HCT116 (cell line): ENCODE measurements at regions not wholly inside any gene's neighbourhood (a gene's known extent, or its start where the extent isn't known, plus 50 kb on each side); places are given as distances from the start of the nearest gene placed in this dataset.

Source experiments
- ATAC-seq: fragments of 200-7000 bp; cut with Tn5 transposase; 2 replicates; pipeline ENCODE4 v1.9.1; 2020; ENCODE audit warnings: mild to moderate bottlenecking, moderate library complexity
- BruUV-seq: library from RNA; stranded (reverse); fragments of 400-500 nt; replicated peaks from 2 replicates; lab custom pipeline; 2021; lab: Mats Ljungman, UMichigan
- CTCF ChIA-PET: fragments of 300-600 bp; sonication (Branson Sonifier 250); formaldehyde crosslinking; loops from one replicate; lab custom pipeline; 2021; ENCODE audit warnings: antibody characterized with exemption; lab: Charles Lee
- POLR2A ChIA-PET: fragments of 300-600, 350-600 bp; sonication (Branson Sonifier 250); formaldehyde crosslinking; loops from one replicate; lab custom pipeline; 2021; ENCODE audit warnings: antibody characterized with exemption; lab: Charles Lee
- RAD21 ChIA-PET, 2 experiments: fragments of 300-600 bp; sonication (Branson Sonifier 250); formaldehyde crosslinking; loops; one replicate each; lab custom pipeline; 2023; ENCODE audit warnings: low total read pairs in 2 of 2; ENCODE audit not compliant: uncharacterized antibody in 2 of 2, unreplicated experiment in 2 of 2, low non-redundant PET in 1 of 2; lab: Charles Lee
- DNase-seq: peaks from one replicate; pipeline ENCODE4 v3.0.0-alpha.2; 2010; ENCODE audit warnings: low read depth, low spot score
- H2AFZ ChIP-seq: fragments of 200-600 bp; shearing (Covaris generic), sonication (generic); 2 replicates; pipeline ENCODE4 v1.6.1; 2017; ENCODE audit warnings: low read depth, mixed run types, mixed read lengths, antibody characterized with exemption, low read length; ENCODE audit not compliant: poor library complexity, severe bottlenecking
- H3K27ac ChIP-seq: 2 replicates; pipeline ENCODE4 v1.5.1; 2012; ENCODE audit warnings: low read depth, low read length
- H3K27me3 ChIP-seq: fragments of 200-600 bp; sonication (generic); 2 replicates; pipeline ENCODE4 v1.6.1; 2016; ENCODE audit warnings: mixed run types, low read length, mixed read lengths; ENCODE audit not compliant: insufficient read depth
- H3K36me3 ChIP-seq, 2 experiments: fragments of 200-500 bp in 1 of 2; fragments of 200-600 bp in 1 of 2; sonication (Bioruptor generic) in 1 of 2; sonication (generic) in 1 of 2; 2 replicates each; pipeline versions ENCODE4 v1.5.1 to v1.6.1; 2014 to 2016; ENCODE audit warnings: low read length in 2 of 2, inconsistent platforms in 1 of 2, mixed read lengths in 1 of 2, mixed run types in 1 of 2; ENCODE audit not compliant: insufficient read depth in 2 of 2, control insufficient read depth in 1 of 2
- H3K4me1 ChIP-seq, 2 experiments: fragments of 200-600 bp in 1 of 2; sonication (generic) in 1 of 2; 2 replicates each; pipeline versions ENCODE4 v1.5.1 to v1.6.1; 2012 to 2017; ENCODE audit warnings: low read length in 2 of 2, inconsistent platforms in 1 of 2, mild to moderate bottlenecking in 1 of 2, mixed read lengths in 1 of 2, mixed run types in 1 of 2, moderate library complexity in 1 of 2; ENCODE audit not compliant: insufficient read depth in 2 of 2, control insufficient read depth in 1 of 2
- H3K4me2 ChIP-seq: fragments of 200-600 bp; sonication (generic); 2 replicates; pipeline ENCODE4 v1.6.1; 2017; ENCODE audit warnings: mixed run types, low read length, mixed read lengths
- H3K4me3 ChIP-seq, 2 experiments: fragments of 200-600 bp in 1 of 2; sonication (generic) in 1 of 2; replicated peaks in 1 of 2; 2 replicates each; pipeline ENCODE4 v1.5.1; 2011 to 2016; ENCODE audit warnings: low read length in 2 of 2, control low read depth in 1 of 2, low read depth in 1 of 2, mild to moderate bottlenecking in 1 of 2, mixed read lengths in 1 of 2, mixed run types in 1 of 2
- H3K79me2 ChIP-seq: fragments of 200-600 bp; sonication (generic); 2 replicates; pipeline ENCODE4 v1.6.1; 2017; ENCODE audit warnings: mild to moderate bottlenecking, mixed run types, low read length, moderate library complexity, mixed read lengths; ENCODE audit not compliant: insufficient read depth
- H3K9ac ChIP-seq: fragments of 200-600 bp; sonication (generic); 2 replicates; pipeline ENCODE4 v1.6.1; 2016; ENCODE audit warnings: low read length, mixed read lengths
- H3K9me2 ChIP-seq: fragments of 200-600 bp; sonication (generic), shearing (Covaris generic); 2 replicates; pipeline ENCODE4 v1.6.1; 2017; ENCODE audit warnings: mixed run types, mild to moderate bottlenecking, moderate library complexity; ENCODE audit not compliant: insufficient read depth
- H3K9me3 ChIP-seq, 2 experiments: fragments of 200-500 bp in 1 of 2; fragments of 200-600 bp in 1 of 2; sonication (Bioruptor generic) in 1 of 2; sonication (generic) in 1 of 2; 2 replicates each; pipeline ENCODE4 v1.6.1; 2014 to 2017; ENCODE audit warnings: low read length in 2 of 2, mixed read lengths in 2 of 2, inconsistent platforms in 1 of 2, low read depth in 1 of 2, mild to moderate bottlenecking in 1 of 2, mixed run types in 1 of 2, moderate library complexity in 1 of 2; ENCODE audit not compliant: control insufficient read depth in 1 of 2, insufficient read depth in 1 of 2
- H4K20me1 ChIP-seq: fragments of 200-600 bp; sonication (generic), shearing (Covaris generic); 2 replicates; pipeline ENCODE4 v1.6.1; 2017; ENCODE audit warnings: mixed run types, mild to moderate bottlenecking, moderate library complexity; ENCODE audit not compliant: insufficient read depth
- CBX3 ChIP-seq: IDR thresholded peaks from 2 replicates; pipeline ENCODE4 v1.6.1; 2012; ENCODE audit warnings: low read depth
- CEBPB ChIP-seq: IDR thresholded peaks from 2 replicates; pipeline ENCODE4 v1.6.1; 2012; ENCODE audit warnings: low read depth
- EGR1 ChIP-seq: IDR thresholded peaks from 2 replicates; pipeline ENCODE4 v1.6.1; 2012; ENCODE audit warnings: low read depth
- EZH2phosphoT487 ChIP-seq: fragments of 200-600 bp; IDR thresholded peaks from 2 replicates; pipeline ENCODE4 v1.6.1; 2018; ENCODE audit warnings: antibody characterized with exemption, borderline replicate concordance
- FOSL1 ChIP-seq: IDR thresholded peaks from 2 replicates; pipeline ENCODE4 v1.6.1; 2012; ENCODE audit warnings: low read depth
- RAD21 ChIP-seq: IDR thresholded peaks from 2 replicates; pipeline ENCODE4 v1.6.1; 2012; ENCODE audit warnings: low read depth, mild to moderate bottlenecking
- SIN3A ChIP-seq: IDR thresholded peaks from 2 replicates; pipeline ENCODE4 v1.6.1; 2012; ENCODE audit warnings: low read depth
- SP1 ChIP-seq: IDR thresholded peaks from 2 replicates; pipeline ENCODE4 v1.6.1; 2012; ENCODE audit warnings: low read depth
- SRF ChIP-seq: IDR thresholded peaks from 2 replicates; pipeline ENCODE4 v1.6.1; 2012; ENCODE audit warnings: low read depth
- TCF7L2 ChIP-seq: IDR thresholded peaks from 2 replicates; pipeline ENCODE4 v1.7.0; 2011; ENCODE audit warnings: borderline replicate concordance, inconsistent platforms; ENCODE audit not compliant: insufficient read depth, insufficient read length; ENCODE audit errors: extremely low read depth
- ZBTB33 ChIP-seq: IDR thresholded peaks from 2 replicates; pipeline ENCODE4 v1.6.1; 2011; ENCODE audit warnings: mild to moderate bottlenecking, low read length, moderate library complexity; ENCODE audit not compliant: insufficient replicate concordance; ENCODE audit errors: extremely low read depth
- ZFX ChIP-seq: fragments of 450-650 bp; IDR thresholded peaks from 2 replicates; pipeline ENCODE4 v1.6.1; 2017
- ZNF274 ChIP-seq: fragments of 200-500 bp; sonication (Bioruptor generic); IDR thresholded peaks from 2 replicates; pipeline ENCODE4 v1.6.1; 2014; ENCODE audit warnings: mild to moderate bottlenecking, low read depth, low read length, inconsistent platforms
- intact Hi-C: fragments of 100-400 bp; cut with micrococcal nuclease; formaldehyde crosslinking; loops from 2 replicates; pipeline ENCODE4 v1.10.0; 2022
- TF ChIP-seq, protein P1 (sequence below): IDR thresholded peaks from 2 replicates; pipeline ENCODE4 v1.6.1; 2012
- TF ChIP-seq, protein P2 (sequence below): IDR thresholded peaks from 2 replicates; pipeline ENCODE4 v1.6.1; 2012
- TF ChIP-seq, protein P3 (sequence below): IDR thresholded peaks from 2 replicates; pipeline ENCODE4 v1.6.1; 2012; ENCODE audit warnings: low read depth

- TF ChIP-seq ZBTB33 (no peak), EZH2phosphoT487 (no peak), CEBPB (no peak), SP1 (no peak), EGR1 (no peak)
Observed at GRCh38 chr1:170402476-170403311, 129.3 kb upstream of the GORAB start (continued).

DNA sequence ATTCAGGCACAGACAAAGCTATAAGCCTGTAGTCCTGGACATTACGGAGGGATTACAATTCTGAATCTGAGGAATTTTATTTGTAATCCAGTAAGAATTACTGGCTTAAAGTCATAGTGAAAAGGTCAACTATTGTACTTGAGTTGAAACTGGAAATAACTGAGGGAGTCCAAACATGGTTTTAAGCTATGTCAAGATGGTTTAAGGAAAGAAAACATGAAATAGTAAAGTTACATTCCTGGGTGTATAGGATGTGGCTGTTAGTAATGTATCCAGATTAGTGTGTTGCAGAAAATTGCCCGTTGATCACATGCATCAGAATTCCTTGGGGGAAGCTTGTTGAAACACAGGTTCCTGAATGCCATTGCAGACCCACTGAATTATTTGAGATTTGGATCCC lies 124.8 kb upstream of the GORAB start:
- ATAC-seq (no peak), DNase-seq (no peak)
- H3K4me2 ChIP-seq: no peak overlapping the region
- no peak overlapping the region for H3K27ac ChIP-seq
- H3K9me3 ChIP-seq: no peaks in the 10 kb centered on the region
- no peaks in the 10 kb centered on the region for H3K36me3 ChIP-seq
- no peaks in the 10 kb centered on the region for H3K27me3 ChIP-seq
- BruUV-seq: no TSS peak
- H2AFZ ChIP-seq: no peak overlapping the region
- no peak overlapping the region for H3K9ac ChIP-seq
- no peaks in the 10 kb centered on the region for H4K20me1 ChIP-seq
- no peaks in the 10 kb centered on the region for H3K4me1 ChIP-seq
- ChIA-PET POLR2A (no interaction called here), CTCF (no interaction called here), RAD21 (no interaction called here)
- no peak overlapping the region for H3K4me3 ChIP-seq
- intact Hi-C loops: no loop called here
- H3K9me2 ChIP-seq: no peaks in the 10 kb centered on the region
- H3K79me2 ChIP-seq: no peaks in the 10 kb centered on the region
- TF ChIP-seq, protein P1, sequence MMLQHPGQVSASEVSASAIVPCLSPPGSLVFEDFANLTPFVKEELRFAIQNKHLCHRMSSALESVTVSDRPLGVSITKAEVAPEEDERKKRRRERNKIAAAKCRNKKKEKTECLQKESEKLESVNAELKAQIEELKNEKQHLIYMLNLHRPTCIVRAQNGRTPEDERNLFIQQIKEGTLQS: no peak
- TF ChIP-seq SIN3A (no peak), CBX3 (no peak), FOSL1 (no peak), ZFX (no peak), SRF (no peak), CEBPB (no peak), ZBTB33 (no peak), ZNF274 (no peak), TCF7L2 (no peak), RAD21 (no peak)
- TF ChIP-seq, protein P2, sequence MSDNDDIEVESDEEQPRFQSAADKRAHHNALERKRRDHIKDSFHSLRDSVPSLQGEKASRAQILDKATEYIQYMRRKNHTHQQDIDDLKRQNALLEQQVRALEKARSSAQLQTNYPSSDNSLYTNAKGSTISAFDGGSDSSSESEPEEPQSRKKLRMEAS: no peak
- TF ChIP-seq, protein P3, sequence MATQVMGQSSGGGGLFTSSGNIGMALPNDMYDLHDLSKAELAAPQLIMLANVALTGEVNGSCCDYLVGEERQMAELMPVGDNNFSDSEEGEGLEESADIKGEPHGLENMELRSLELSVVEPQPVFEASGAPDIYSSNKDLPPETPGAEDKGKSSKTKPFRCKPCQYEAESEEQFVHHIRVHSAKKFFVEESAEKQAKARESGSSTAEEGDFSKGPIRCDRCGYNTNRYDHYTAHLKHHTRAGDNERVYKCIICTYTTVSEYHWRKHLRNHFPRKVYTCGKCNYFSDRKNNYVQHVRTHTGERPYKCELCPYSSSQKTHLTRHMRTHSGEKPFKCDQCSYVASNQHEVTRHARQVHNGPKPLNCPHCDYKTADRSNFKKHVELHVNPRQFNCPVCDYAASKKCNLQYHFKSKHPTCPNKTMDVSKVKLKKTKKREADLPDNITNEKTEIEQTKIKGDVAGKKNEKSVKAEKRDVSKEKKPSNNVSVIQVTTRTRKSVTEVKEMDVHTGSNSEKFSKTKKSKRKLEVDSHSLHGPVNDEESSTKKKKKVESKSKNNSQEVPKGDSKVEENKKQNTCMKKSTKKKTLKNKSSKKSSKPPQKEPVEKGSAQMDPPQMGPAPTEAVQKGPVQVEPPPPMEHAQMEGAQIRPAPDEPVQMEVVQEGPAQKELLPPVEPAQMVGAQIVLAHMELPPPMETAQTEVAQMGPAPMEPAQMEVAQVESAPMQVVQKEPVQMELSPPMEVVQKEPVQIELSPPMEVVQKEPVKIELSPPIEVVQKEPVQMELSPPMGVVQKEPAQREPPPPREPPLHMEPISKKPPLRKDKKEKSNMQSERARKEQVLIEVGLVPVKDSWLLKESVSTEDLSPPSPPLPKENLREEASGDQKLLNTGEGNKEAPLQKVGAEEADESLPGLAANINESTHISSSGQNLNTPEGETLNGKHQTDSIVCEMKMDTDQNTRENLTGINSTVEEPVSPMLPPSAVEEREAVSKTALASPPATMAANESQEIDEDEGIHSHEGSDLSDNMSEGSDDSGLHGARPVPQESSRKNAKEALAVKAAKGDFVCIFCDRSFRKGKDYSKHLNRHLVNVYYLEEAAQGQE: no peak
